Esophagus muscularis mucosa (tissue), 4 donors: ENCODE measurements at regions not wholly inside any gene's neighbourhood (a gene's known extent, or its start where the extent isn't known, plus 50 kb on each side); places are given as distances from the start of the nearest gene placed in this dataset.

Source experiments
- EP300 ChIP-seq: sonication (generic); formaldehyde crosslinking; IDR thresholded peaks from one replicate; pipeline ENCODE4 v1.6.1; 2017; ENCODE audit warnings: antibody characterized with exemption
- POLR2A ChIP-seq: fragments of 450-650 bp; IDR thresholded peaks from one replicate; pipeline ENCODE4 v1.6.1; 2017; ENCODE audit warnings: antibody characterized with exemption, moderate library complexity, mild to moderate bottlenecking, low read depth
- TF ChIP-seq, protein P1 (sequence below), 3 experiments: fragments of 200-600 bp in 2 of 3; fragments of 450-650 bp in 1 of 3; sonication (generic) in 2 of 3; IDR thresholded peaks; one replicate each; pipeline ENCODE4 v1.5.1; 2017 to 2019; ENCODE audit warnings: antibody characterized with exemption in 3 of 3, mild to moderate bottlenecking in 2 of 3, moderate library complexity in 1 of 3

DNA sequence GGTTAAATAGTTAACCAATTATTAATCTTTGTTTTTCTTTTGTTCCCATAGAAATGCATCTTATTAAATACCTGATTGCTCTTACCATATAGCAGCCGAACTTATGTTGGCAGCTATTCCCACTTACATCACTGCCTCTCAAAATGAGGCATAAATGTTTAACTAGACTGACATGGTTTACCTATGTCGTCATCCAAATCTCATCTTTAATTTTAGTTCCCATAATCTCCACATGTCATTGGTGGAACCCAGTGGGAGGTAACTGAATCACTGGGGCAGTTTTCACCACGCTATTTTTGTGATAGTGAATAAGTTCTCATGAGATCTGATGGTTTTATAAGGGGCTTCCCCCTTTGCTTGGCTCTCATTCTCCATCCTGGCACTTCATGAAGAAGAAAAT lies 499.2 kb upstream of the ATP2B1 start:
- TF ChIP-seq POLR2A (no peak), EP300 (no peak)
- TF ChIP-seq, protein P1, sequence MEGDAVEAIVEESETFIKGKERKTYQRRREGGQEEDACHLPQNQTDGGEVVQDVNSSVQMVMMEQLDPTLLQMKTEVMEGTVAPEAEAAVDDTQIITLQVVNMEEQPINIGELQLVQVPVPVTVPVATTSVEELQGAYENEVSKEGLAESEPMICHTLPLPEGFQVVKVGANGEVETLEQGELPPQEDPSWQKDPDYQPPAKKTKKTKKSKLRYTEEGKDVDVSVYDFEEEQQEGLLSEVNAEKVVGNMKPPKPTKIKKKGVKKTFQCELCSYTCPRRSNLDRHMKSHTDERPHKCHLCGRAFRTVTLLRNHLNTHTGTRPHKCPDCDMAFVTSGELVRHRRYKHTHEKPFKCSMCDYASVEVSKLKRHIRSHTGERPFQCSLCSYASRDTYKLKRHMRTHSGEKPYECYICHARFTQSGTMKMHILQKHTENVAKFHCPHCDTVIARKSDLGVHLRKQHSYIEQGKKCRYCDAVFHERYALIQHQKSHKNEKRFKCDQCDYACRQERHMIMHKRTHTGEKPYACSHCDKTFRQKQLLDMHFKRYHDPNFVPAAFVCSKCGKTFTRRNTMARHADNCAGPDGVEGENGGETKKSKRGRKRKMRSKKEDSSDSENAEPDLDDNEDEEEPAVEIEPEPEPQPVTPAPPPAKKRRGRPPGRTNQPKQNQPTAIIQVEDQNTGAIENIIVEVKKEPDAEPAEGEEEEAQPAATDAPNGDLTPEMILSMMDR (IDR thresholded peaks at IDR 0.05), result no peak
